ENCODE measurements at regions not wholly inside any gene's neighbourhood (a gene's known extent, or its start where the extent isn't known, plus 50 kb on each side); places are given as distances from the start of the nearest gene placed in this dataset.

- Mint-ChIP-seq H3K4me3 (no peak overlapping the region), H3K9me3 (no peaks in the 10 kb centered on the region), H3K36me3 (no peaks in the 10 kb centered on the region), H3K27me3 (ENCODE audit: low read depth) (no peaks in the 10 kb centered on the region; the same call in 1 of the 2 replicates), H3K4me1 (peaks cover 15% of the 10 kb centered on the region), H3K27ac (no peak overlapping the region)
- ChIA-PET POLR2A (no interaction called here), CTCF (no interaction called here)
- no peak for DNase-seq (ENCODE audit: low spot score)
- ATAC-seq = no peak
- TF ChIP-seq NR2C2 (CRISPR knock-in tag; IDR thresholded peaks at IDR 0.05) = no peak
- TF ChIP-seq MLX (CRISPR knock-in tag; IDR thresholded peaks at IDR 0.05) = no peak
- no peak for TF ChIP-seq USF2 (CRISPR knock-in tag; IDR thresholded peaks at IDR 0.05)
- no peak for TF ChIP-seq ZNF396 (CRISPR knock-in tag; IDR thresholded peaks at IDR 0.05; ENCODE audit: borderline replicate concordance)
- no peak for TF ChIP-seq MYBL2 (CRISPR knock-in tag; IDR thresholded peaks at IDR 0.05)
- TF ChIP-seq PREB (CRISPR knock-in tag; IDR thresholded peaks at IDR 0.05; ENCODE audit: borderline replicate concordance) = no peak
- TF ChIP-seq E2F5 (CRISPR knock-in tag; IDR thresholded peaks at IDR 0.05) = no peak
- TF ChIP-seq EMX1 (CRISPR knock-in tag; IDR thresholded peaks at IDR 0.05) = no peak
- no peak for TF ChIP-seq NFE2L1 (CRISPR knock-in tag; IDR thresholded peaks at IDR 0.05)
- no peak for TF ChIP-seq NR3C1 (CRISPR knock-in tag; conservative IDR thresholded peaks at IDR 0.05; ENCODE audit: low read depth)
- no peak for TF ChIP-seq IRF2 (CRISPR knock-in tag; IDR thresholded peaks at IDR 0.05; ENCODE audit: borderline replicate concordance, low read depth)
- TF ChIP-seq E2F4 (CRISPR knock-in tag; IDR thresholded peaks at IDR 0.05; ENCODE audit: borderline replicate concordance, low read depth) = no peak
Measured at GRCh38 chr2:65867446-65867845, 435.0 kb upstream of the SPRED2 start.

GRCh38 chr2:65866148-65866547 lies 433.7 kb upstream of the SPRED2 start:
- Mint-ChIP-seq H3K27me3 (ENCODE audit: low read depth) (no peaks in the 10 kb centered on the region; the same call in 1 of the 2 replicates), H3K27ac (no peak overlapping the region), H3K4me3 (no peak overlapping the region), H3K9me3 (no peaks in the 10 kb centered on the region), H3K4me1 (peaks cover 15% of the 10 kb centered on the region), H3K36me3 (no peaks in the 10 kb centered on the region)
- TF ChIP-seq ATF6 (CRISPR knock-in tag; IDR thresholded peaks at IDR 0.05) (no peak), NFATC4 (CRISPR knock-in tag; IDR thresholded peaks at IDR 0.05) (no peak), ZBTB43 (CRISPR knock-in tag; IDR thresholded peaks at IDR 0.05) (no peak), ARID4B (CRISPR knock-in tag; IDR thresholded peaks at IDR 0.05; ENCODE audit: borderline replicate concordance) (no peak), ESRRA (CRISPR knock-in tag; IDR thresholded peaks at IDR 0.05; ENCODE audit: borderline replicate concordance) (no peak), CBFB (CRISPR knock-in tag; IDR thresholded peaks at IDR 0.05; ENCODE audit: low read depth) (no peak), KAT7 (CRISPR knock-in tag; IDR thresholded peaks at IDR 0.05; ENCODE audit: borderline replicate concordance) (no peak)
- POLR2A ChIA-PET = no interaction called here
- DNase-seq (ENCODE audit: low spot score) (no peak), ATAC-seq (no peak)
- CTCF ChIA-PET = interaction anchor here (0.7 kb wide), 1 partner anchor 9 kb away, joined by 3 read pairs; no protein-coding TSS in a partner anchor

Data from WTC11 (cell line).